Ishikawa (cell line): ENCODE measurements at regions not wholly inside any gene's neighbourhood (a gene's known extent, or its start where the extent isn't known, plus 50 kb on each side); places are given as distances from the start of the nearest gene placed in this dataset.

Experiments
- CEBPB ChIP-seq: IDR thresholded peaks from 2 replicates; pipeline ENCODE4 v1.6.1; 2012
- CREB1 ChIP-seq: IDR thresholded peaks from 2 replicates; pipeline ENCODE4 v1.6.1; 2012; ENCODE audit warnings: low read depth
- EGR1 ChIP-seq: IDR thresholded peaks from 2 replicates; pipeline ENCODE4 v1.6.1; 2012
- EP300 ChIP-seq: IDR thresholded peaks from 2 replicates; pipeline ENCODE4 v1.6.1; 2012; ENCODE audit warnings: borderline replicate concordance
- FOXM1 ChIP-seq: IDR thresholded peaks from 2 replicates; pipeline ENCODE4 v1.6.1; 2012; ENCODE audit warnings: low read depth, borderline replicate concordance
- NFIC ChIP-seq: IDR thresholded peaks from 2 replicates; pipeline ENCODE4 v1.6.1; 2012
- RAD21 ChIP-seq: IDR thresholded peaks from 2 replicates; pipeline ENCODE4 v1.6.1; 2012; ENCODE audit warnings: low read depth
- TAF1 ChIP-seq: IDR thresholded peaks from 2 replicates; pipeline ENCODE4 v1.6.1; 2012; ENCODE audit warnings: low read depth, mild to moderate bottlenecking
- TCF12 ChIP-seq: IDR thresholded peaks from 2 replicates; pipeline ENCODE4 v1.6.1; 2012; ENCODE audit warnings: low read depth
- TEAD4 ChIP-seq: IDR thresholded peaks from 2 replicates; pipeline ENCODE4 v1.6.1; 2012
- YY1 ChIP-seq: IDR thresholded peaks from 2 replicates; pipeline ENCODE4 v1.6.1; 2012; ENCODE audit warnings: low read depth
- ZBTB7A ChIP-seq: IDR thresholded peaks from 2 replicates; pipeline ENCODE4 v1.6.1; 2012; ENCODE audit warnings: low read depth
- TF ChIP-seq, protein P1 (sequence below): IDR thresholded peaks from 2 replicates; pipeline ENCODE4 v1.6.1; 2012; ENCODE audit warnings: low read depth, mild to moderate bottlenecking
- TF ChIP-seq, protein P2 (sequence below): IDR thresholded peaks from 2 replicates; pipeline ENCODE4 v1.6.1; 2012
- TF ChIP-seq, protein P3 (sequence below): IDR thresholded peaks from 2 replicates; pipeline ENCODE4 v1.6.1; 2012

DNA sequence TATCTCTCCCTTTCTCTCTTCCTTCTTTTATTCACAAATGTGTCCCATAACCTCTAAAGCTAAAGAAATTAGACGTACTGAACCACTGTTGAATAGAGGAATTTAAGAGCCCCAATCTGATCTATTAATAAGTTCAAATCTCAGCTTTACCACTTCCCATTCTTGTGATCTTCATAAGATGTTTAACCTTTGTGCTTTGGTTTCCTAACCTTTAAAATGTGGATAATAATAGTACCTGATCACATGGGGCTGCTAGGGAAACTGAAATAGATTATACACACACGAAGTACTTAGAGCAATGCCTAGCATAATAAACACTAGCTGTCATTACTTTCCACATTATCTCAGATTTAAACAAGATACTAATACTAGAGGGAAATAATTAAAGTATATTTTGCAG is 324.3 kb upstream of the SEMA6A start:
- TF ChIP-seq TAF1 (no peak), RAD21 (no peak), NFIC (no peak), EGR1 (no peak), CEBPB (no peak), CREB1 (no peak), YY1 (no peak), ZBTB7A (no peak), EP300 (no peak), FOXM1 (no peak)
- TF ChIP-seq, protein P1, sequence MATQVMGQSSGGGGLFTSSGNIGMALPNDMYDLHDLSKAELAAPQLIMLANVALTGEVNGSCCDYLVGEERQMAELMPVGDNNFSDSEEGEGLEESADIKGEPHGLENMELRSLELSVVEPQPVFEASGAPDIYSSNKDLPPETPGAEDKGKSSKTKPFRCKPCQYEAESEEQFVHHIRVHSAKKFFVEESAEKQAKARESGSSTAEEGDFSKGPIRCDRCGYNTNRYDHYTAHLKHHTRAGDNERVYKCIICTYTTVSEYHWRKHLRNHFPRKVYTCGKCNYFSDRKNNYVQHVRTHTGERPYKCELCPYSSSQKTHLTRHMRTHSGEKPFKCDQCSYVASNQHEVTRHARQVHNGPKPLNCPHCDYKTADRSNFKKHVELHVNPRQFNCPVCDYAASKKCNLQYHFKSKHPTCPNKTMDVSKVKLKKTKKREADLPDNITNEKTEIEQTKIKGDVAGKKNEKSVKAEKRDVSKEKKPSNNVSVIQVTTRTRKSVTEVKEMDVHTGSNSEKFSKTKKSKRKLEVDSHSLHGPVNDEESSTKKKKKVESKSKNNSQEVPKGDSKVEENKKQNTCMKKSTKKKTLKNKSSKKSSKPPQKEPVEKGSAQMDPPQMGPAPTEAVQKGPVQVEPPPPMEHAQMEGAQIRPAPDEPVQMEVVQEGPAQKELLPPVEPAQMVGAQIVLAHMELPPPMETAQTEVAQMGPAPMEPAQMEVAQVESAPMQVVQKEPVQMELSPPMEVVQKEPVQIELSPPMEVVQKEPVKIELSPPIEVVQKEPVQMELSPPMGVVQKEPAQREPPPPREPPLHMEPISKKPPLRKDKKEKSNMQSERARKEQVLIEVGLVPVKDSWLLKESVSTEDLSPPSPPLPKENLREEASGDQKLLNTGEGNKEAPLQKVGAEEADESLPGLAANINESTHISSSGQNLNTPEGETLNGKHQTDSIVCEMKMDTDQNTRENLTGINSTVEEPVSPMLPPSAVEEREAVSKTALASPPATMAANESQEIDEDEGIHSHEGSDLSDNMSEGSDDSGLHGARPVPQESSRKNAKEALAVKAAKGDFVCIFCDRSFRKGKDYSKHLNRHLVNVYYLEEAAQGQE: no peak
- TF ChIP-seq, protein P2, sequence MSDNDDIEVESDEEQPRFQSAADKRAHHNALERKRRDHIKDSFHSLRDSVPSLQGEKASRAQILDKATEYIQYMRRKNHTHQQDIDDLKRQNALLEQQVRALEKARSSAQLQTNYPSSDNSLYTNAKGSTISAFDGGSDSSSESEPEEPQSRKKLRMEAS: no peak
- TF ChIP-seq, protein P3, sequence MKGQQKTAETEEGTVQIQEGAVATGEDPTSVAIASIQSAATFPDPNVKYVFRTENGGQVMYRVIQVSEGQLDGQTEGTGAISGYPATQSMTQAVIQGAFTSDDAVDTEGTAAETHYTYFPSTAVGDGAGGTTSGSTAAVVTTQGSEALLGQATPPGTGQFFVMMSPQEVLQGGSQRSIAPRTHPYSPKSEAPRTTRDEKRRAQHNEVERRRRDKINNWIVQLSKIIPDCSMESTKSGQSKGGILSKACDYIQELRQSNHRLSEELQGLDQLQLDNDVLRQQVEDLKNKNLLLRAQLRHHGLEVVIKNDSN: no peak

DNA sequence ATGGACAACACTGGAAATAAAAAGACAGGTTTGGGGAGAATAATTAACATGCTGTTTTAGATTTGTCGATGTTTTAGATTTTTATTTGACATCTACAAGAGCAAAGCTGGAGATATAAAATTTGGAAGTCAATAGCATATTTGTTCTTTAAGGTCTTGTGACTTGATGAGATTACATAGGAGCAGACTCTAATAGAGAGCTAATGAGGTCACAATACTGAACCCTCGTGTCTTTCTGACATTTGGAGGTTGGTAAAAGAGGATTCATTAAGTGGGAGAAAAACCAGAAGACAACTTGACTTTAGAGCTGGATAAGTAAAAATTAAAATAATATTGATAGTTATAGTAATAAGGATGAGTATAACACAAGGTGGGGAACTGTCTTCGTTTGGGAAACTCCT is 322.7 kb upstream of the SEMA6A start:
- TF ChIP-seq TEAD4: no peak
- no peak for TF ChIP-seq RAD21
- TF ChIP-seq, protein P1: no peak
- TF ChIP-seq EP300: no peak
- TF ChIP-seq, protein P2: no peak
- TF ChIP-seq ZBTB7A: no peak
- no peak for TF ChIP-seq NFIC
- TF ChIP-seq CREB1: no peak
- TF ChIP-seq CEBPB: no peak
- TF ChIP-seq FOXM1: no peak
- TF ChIP-seq YY1: no peak

DNA sequence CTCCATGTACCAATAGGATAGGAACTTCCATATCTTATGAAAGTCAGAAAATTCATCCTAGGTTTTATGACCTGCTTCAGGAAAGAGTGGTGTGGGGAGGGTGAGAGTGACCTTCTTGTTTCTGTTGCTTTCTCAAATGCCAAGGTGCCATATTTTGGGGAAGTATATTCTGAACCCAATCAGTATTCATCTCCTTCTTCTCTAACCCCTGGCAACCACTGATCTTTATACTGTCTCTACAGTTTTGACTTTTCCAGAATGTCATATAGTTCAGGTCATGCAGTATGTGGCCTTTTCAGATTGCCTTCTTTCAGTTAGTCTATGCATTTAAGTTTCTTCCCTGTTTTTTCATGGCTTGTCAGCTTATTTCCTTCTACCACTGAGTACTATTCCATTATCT is 321.4 kb upstream of the SEMA6A start:
- TF ChIP-seq TCF12 (no peak), EGR1 (no peak), YY1 (no peak), ZBTB7A (no peak), RAD21 (no peak), TAF1 (no peak), NFIC (no peak), CEBPB (no peak), CREB1 (no peak), TEAD4 (no peak), FOXM1 (no peak), EP300 (no peak)
- TF ChIP-seq, protein P2: no peak
- TF ChIP-seq, protein P1: no peak
- TF ChIP-seq, protein P3: no peak

DNA sequence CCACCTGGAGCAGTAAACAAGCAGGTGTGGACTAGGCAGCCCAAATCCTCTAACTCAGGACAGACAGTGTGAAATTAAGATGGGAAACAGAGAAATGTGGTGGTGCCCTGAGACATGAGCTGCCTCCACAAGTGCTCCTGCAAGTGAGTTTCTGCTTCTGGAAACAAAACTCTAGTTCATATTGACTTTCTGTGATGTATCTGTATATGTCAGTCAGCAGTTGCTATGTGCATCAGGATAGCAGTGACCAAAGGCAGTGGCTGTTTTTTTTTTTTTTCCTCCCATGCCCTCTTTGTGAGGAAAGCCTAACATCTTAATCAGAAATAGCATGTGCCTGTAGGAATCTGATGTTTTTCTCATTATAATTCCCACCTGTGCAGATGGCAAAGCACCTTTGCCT is 318.4 kb upstream of the SEMA6A start:
- TF ChIP-seq, protein P2: no peak
- TF ChIP-seq ZBTB7A: no peak
- no peak for TF ChIP-seq CEBPB
- TF ChIP-seq TEAD4: no peak
- TF ChIP-seq, protein P1: no peak
- no peak for TF ChIP-seq YY1
- TF ChIP-seq NFIC: no peak
- no peak for TF ChIP-seq RAD21
- no peak for TF ChIP-seq CREB1
- TF ChIP-seq, protein P3: no peak
- no peak for TF ChIP-seq FOXM1
- no peak for TF ChIP-seq TCF12
- TF ChIP-seq EP300: no peak
- no peak for TF ChIP-seq EGR1
- no peak for TF ChIP-seq TAF1
